HG02884 (cell line): ENCODE measurements at regions not wholly inside any gene's neighbourhood (a gene's known extent, or its start where the extent isn't known, plus 50 kb on each side); places are given as distances from the start of the nearest gene placed in this dataset.
"Not testable (repeated sequence)": the region's sequence is repeated elsewhere in the genome, so short reads cannot be mapped to it uniquely, and the experiment has no call there.

Source experiments
- ATAC-seq: cut with Tn5 transposase; IDR thresholded peaks from one replicate; pipeline ENCODE4 v1.9.1; 2021; ENCODE audit warnings: mild to moderate bottlenecking, moderate library complexity; ENCODE audit not compliant: unreplicated experiment

GRCh38 chr4:38503689-38504395, 160.2 kb upstream of the KLF3 start:
- ATAC-seq: peak; percentile 80

- ATAC-seq: no peak
These were observed 159.6 kb upstream of the KLF3 start for GRCh38 chr4:38504396-38504715.

DNA sequence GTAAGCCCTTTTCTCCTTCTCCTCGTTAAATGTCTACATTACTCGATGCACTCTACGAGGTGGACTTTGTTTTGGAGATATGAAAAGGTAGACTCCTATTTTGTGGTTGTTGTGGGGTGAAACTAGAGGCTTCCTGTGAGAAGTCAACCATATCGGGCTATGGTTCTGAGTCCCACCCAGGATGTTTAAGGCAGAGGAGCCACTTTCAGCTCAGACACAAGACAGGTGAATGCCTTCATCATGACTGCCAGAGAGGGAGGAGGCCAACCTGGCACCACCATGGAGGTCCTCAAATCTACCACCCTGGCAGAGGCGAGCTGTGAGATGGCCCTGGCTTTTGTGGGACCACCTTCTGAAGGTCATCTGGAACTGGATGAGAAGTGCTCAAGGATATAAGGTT, 154.4 kb upstream of the KLF3 start:
- ATAC-seq: peak; percentile 49

DNA sequence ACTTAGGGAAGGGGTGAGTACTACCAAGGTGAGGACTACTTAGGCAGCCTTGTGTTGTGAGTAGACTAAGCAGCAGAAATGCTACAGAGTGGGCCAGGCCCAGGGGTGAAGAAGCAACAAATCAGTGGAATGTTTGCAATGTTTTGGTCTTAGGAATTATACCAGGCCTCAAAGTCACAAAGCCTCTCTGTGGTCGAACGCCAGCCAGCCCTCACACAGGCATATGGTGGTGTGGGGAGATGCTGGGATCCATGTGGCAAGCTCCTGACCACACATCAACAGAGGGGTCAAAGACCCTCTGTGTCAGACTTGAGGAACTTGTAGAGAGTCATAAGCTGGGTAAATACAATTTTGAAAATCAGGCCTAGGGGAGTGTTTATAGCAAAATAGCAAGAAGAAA, 153.8 kb upstream of the KLF3 start:
- ATAC-seq: no peak

GRCh38 chr4:38511702-38512101, 152.3 kb upstream of the KLF3 start:
- ATAC-seq: no peak

- no peak for ATAC-seq
These were observed 151.2 kb upstream of the KLF3 start for GRCh38 chr4:38512840-38513239.

DNA sequence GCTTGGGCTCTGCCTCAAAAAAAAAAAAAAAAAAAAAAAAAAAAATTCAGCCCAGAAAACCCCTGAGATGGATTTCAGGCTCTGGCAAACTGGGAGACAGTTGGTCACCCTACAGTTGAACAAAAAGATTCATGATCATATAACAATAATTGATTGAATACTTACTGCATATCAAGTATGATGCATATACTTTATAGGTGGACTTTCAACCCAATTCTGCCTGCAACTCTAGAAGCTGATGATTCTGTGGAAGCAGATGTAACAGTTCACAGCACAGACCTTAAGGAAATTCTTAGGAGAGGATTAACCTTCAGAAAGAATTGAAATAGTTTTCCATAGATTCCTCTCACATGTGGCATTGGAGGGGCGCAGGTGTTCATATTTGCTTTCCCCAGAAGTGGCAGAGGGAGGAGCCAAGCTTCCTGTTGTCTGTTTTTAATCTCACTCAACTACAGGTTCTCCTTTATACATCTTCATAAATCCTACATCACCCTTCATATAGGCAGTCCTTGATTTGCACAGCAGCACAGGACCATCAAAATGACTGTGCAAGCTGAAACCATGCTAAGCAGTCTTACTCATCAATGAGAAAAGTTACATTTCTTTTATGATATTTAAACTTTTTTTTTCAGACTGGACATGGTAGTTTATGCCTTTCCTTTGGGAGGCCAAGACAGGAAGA, 149.4 kb upstream of the KLF3 start:
- ATAC-seq: no peak

DNA sequence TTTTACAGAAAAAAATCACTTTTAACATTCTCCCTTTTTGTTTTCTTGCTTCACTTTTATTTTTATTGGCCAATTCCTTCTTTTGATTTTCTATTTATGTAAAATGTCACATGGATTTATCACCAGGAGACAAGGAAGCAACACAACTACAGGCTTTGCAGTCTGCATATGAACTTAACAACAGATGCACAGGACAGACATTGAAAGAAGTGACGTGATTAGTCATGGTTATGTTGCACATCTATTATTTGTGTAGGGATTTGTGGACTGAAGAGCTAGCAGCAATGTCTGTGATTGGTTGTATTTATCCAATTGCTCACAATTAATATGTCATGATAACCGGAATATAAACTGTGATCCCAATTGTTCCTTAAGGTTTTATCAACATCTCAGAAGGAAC, 147.8 kb upstream of the KLF3 start:
- no peak for ATAC-seq

GRCh38 chr4:38519666-38520065, 144.3 kb upstream of the KLF3 start:
- ATAC-seq: no peak

DNA sequence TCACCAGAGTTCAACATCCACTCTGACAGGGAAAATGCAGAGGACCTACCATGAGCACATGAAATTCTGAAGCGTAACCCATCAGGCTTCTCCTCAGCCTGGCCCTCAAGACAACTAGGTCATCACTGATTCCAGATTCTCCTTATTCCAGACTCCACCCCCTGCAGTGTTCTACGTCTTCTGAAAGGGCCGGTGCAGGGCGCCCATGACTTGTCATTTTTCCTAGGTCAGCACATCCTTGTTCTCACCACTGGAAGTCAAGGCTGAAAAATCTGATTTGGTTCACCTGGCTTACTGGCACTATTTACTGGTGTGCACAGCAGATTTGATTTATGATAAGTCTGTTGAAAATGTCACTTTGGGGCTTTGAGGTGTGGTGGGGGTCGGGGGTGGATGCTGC, 140.9 kb upstream of the KLF3 start:
- no peak for ATAC-seq

- ATAC-seq: peak; percentile 94
These were observed 140.2 kb upstream of the KLF3 start for GRCh38 chr4:38523524-38524448.

DNA sequence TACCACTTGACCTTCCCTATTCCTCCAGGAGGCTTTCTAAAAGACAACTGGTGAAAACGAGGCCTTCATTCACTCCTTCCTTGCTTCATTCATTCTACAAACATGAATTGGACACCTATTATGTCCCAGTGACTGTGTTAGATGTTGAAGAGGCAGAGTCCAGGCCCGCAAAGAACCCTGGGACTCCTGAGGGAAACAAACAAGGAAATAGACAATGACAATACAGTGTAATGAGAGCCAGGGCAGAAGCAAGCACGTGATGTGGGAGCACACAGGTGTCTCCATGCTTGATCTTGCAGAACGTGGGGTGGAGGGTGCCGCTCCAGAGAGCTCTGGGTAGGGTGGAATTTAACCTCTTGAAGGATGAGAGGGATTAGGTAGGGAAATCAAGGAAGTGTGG, 137.6 kb upstream of the KLF3 start:
- no peak for ATAC-seq

- ATAC-seq: peak; percentile 81
These were observed 134.5 kb upstream of the KLF3 start for GRCh38 chr4:38529189-38530115.

GRCh38 chr4:38530486-38530885, 133.5 kb upstream of the KLF3 start:
- ATAC-seq: no peak

GRCh38 chr4:38531141-38531727, 132.8 kb upstream of the KLF3 start:
- ATAC-seq: no peak

DNA sequence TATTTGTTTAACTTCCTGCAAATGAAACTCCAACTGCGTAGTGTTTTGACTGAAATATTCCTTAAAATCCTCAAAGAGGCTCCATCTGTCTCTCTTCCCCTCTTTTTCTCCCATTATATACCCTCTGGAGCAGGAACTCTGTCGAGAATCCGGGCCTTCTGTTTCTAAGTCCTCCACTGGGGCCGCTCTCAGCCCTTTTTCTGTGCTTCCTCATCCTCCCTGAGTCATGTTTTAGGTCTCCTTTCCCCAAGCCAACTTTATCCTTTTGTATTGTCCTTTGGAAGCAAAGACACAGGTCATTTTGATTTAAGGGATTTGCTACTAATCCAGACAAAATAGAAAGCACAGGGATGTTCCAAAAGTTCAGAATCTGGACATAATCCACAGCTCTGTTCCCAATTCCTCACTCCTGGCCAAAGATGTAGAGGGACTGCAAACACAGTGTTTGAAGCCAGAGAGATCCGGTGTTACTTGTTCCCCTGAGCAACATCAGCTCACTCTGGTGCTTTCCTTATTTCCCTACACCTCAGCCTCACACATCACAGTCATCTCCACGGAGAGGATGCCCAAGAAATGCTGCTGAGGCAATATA, 131.0 kb upstream of the KLF3 start:
- no peak for ATAC-seq

- no peak for ATAC-seq
These were observed 129.5 kb upstream of the KLF3 start for GRCh38 chr4:38534344-38535045.

DNA sequence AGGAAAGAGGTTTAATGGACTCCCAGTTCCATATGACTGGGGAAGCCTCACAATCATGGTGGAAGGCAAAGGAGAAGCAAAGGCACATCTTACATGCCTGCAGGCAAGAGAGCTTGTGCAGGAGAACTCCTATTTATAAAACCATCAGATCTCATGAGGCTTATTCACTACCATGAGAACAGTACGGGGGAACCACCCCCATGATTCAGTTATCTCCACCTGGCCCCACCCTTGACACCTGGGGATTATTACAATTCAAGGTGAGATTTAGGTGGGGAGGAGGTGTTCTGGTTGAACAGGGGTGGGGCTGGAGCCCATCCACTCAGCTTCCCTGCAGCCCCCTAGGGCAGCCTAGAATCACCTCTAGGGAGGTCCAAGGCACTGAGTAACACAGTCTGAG, 128.9 kb upstream of the KLF3 start:
- not testable (repeated sequence) for ATAC-seq

DNA sequence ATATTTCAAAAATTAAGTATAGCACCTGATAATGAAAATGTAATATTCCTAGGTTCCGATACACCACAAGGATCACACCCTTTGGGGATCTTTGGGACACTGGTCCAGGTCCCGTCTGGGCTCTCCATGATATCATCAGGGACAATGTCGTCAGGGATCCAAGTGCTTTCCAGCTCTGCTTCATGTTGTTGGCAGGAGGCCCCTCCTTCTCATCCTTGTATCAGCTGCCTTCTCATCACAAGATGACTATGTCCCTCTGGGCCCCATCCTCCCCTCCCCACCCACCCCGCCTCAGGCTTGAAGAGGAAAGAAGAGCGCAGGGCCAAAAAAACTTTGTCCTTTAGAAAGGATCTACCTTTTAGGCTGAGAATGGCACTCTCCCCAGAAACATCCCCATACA, 128.3 kb upstream of the KLF3 start:
- ATAC-seq: no peak
